ENCODE measurements at regions not wholly inside any gene's neighbourhood (a gene's known extent, or its start where the extent isn't known, plus 50 kb on each side); places are given as distances from the start of the nearest gene placed in this dataset.

GRCh38 chr12:88758176-88758575 is 177.9 kb upstream of the KITLG start:
- Mint-ChIP-seq H3K27me3 (ENCODE audit: insufficient read depth) (no peaks in the 10 kb centered on the region), H3K27ac (no peak overlapping the region), H3K9me3 (no peaks in the 10 kb centered on the region), H3K36me3 (ENCODE audit: low read depth) (no peaks in the 10 kb centered on the region), H3K4me1 (peaks cover 4% of the 10 kb centered on the region), H3K4me3 (no peak overlapping the region)
- TF ChIP-seq, protein P1, sequence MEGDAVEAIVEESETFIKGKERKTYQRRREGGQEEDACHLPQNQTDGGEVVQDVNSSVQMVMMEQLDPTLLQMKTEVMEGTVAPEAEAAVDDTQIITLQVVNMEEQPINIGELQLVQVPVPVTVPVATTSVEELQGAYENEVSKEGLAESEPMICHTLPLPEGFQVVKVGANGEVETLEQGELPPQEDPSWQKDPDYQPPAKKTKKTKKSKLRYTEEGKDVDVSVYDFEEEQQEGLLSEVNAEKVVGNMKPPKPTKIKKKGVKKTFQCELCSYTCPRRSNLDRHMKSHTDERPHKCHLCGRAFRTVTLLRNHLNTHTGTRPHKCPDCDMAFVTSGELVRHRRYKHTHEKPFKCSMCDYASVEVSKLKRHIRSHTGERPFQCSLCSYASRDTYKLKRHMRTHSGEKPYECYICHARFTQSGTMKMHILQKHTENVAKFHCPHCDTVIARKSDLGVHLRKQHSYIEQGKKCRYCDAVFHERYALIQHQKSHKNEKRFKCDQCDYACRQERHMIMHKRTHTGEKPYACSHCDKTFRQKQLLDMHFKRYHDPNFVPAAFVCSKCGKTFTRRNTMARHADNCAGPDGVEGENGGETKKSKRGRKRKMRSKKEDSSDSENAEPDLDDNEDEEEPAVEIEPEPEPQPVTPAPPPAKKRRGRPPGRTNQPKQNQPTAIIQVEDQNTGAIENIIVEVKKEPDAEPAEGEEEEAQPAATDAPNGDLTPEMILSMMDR (conservative IDR thresholded peaks at IDR 0.05) = no peak
- no peaks in the 10 kb centered on the region for H3K27me3 ChIP-seq (ENCODE audit: control insufficient read depth, insufficient read depth, low read length, poor library complexity, severe bottlenecking)
- H3K9me3 ChIP-seq (ENCODE audit: control insufficient read depth, low read length) = no peaks in the 10 kb centered on the region
- no peaks in the 10 kb centered on the region for H3K4me1 ChIP-seq (ENCODE audit: control insufficient read depth, insufficient read depth, low read length)
- H3K4me3 ChIP-seq (ENCODE audit: low read length) = no peak overlapping the region
- 93 to 96% methylated on average over 3 to 4 of the region's 4 CpGs for WGBS, 2 experiments (ENCODE audit: insufficient coverage in 1 of 2, insufficient read length in 1 of 2)
- H3K9ac ChIP-seq (ENCODE audit: extremely low read depth, low read length, poor library complexity, severe bottlenecking) = no peak overlapping the region
- H3K36me3 ChIP-seq (ENCODE audit: control insufficient read depth, insufficient read depth, low read length) = no peaks in the 10 kb centered on the region
- DNase-seq = no peak
- no peak overlapping the region for H3K27ac ChIP-seq (ENCODE audit: low read depth, low read length)

- Mint-ChIP-seq H3K36me3 (ENCODE audit: low read depth) (no peaks in the 10 kb centered on the region), H3K27me3 (ENCODE audit: insufficient read depth) (no peaks in the 10 kb centered on the region)
These were observed 176.6 kb upstream of the KITLG start for GRCh38 chr12:88756917-88757316.

DNA sequence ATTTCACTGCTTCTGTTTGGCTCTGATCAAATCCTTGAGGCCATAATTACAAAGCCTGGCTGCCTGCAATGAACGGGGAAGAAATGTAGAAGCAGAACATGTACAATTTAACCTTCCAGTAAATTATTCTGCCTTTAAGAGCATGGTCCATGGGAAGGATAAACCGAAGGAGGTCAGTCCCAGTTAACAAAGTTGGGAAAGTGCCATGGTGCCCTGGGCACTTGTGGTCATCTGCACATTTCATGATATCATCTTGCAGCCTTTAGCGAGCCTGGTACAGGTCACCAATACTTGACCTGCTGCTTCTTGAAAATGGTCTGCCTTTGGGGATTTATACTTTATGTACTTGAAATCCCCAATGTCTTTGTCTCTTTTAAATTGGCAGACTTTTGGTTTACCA is 175.9 kb upstream of the KITLG start:
- Mint-ChIP-seq H3K36me3 (ENCODE audit: low read depth) (no peaks in the 10 kb centered on the region), H3K27ac (no peak overlapping the region), H3K9me3 (no peaks in the 10 kb centered on the region), H3K4me3 (no peak overlapping the region), H3K4me1 (no peaks in the 10 kb centered on the region), H3K27me3 (ENCODE audit: insufficient read depth) (no peaks in the 10 kb centered on the region)
- Histone ChIP-seq H3K4me1 (ENCODE audit: control insufficient read depth, insufficient read depth, low read length) (no peaks in the 10 kb centered on the region), H3K27me3 (ENCODE audit: control insufficient read depth, insufficient read depth, low read length, poor library complexity, severe bottlenecking) (no peaks in the 10 kb centered on the region), H3K36me3 (ENCODE audit: control insufficient read depth, insufficient read depth, low read length) (no peaks in the 10 kb centered on the region), H3K9ac (ENCODE audit: extremely low read depth, low read length, poor library complexity, severe bottlenecking) (no peak overlapping the region), H3K4me3 (ENCODE audit: low read length) (no peak overlapping the region), H3K9me3 (ENCODE audit: control insufficient read depth, low read length) (no peaks in the 10 kb centered on the region), H3K27ac (ENCODE audit: low read depth, low read length) (no peak overlapping the region)
- TF ChIP-seq, protein P1 (conservative IDR thresholded peaks at IDR 0.05) = no peak
- DNase-seq = no peak
- 94 to 100% methylated on average over 2 to 3 of the region's 3 CpGs for WGBS, 2 experiments (ENCODE audit: insufficient coverage in 1 of 2, insufficient read length in 1 of 2)

More at GRCh38 chr12:88756917-88757316, 176.6 kb upstream of the KITLG start:
- Histone ChIP-seq H3K4me1 (ENCODE audit: control insufficient read depth, insufficient read depth, low read length) (no peaks in the 10 kb centered on the region), H3K27me3 (ENCODE audit: control insufficient read depth, insufficient read depth, low read length, poor library complexity, severe bottlenecking) (no peaks in the 10 kb centered on the region), H3K27ac (ENCODE audit: low read depth, low read length) (no peak overlapping the region), H3K36me3 (ENCODE audit: control insufficient read depth, insufficient read depth, low read length) (no peaks in the 10 kb centered on the region), H3K9me3 (ENCODE audit: control insufficient read depth, low read length) (no peaks in the 10 kb centered on the region), H3K4me3 (ENCODE audit: low read length) (no peak overlapping the region), H3K9ac (ENCODE audit: extremely low read depth, low read length, poor library complexity, severe bottlenecking) (no peak overlapping the region)
- 90 to 92% methylated on average over 4 of the region's 4 CpGs for WGBS, 2 experiments (ENCODE audit: insufficient coverage in 1 of 2, insufficient read length in 1 of 2)
- Mint-ChIP-seq H3K4me1 (no peaks in the 10 kb centered on the region), H3K4me3 (no peak overlapping the region), H3K27ac (no peak overlapping the region), H3K9me3 (no peaks in the 10 kb centered on the region)
- TF ChIP-seq, protein P1 (conservative IDR thresholded peaks at IDR 0.05) = no peak
- no peak for DNase-seq
